GM12865 (cell line): ENCODE measurements at regions not wholly inside any gene's neighbourhood (a gene's known extent, or its start where the extent isn't known, plus 50 kb on each side); places are given as distances from the start of the nearest gene placed in this dataset.

Experiments
- DNase-seq: peaks from one replicate; pipeline ENCODE4 v3.0.0; 2010; ENCODE audit warnings: low read depth
- H3K4me3 ChIP-seq: 2 replicates; pipeline ENCODE4 v1.5.1; 2011; ENCODE audit warnings: mild to moderate bottlenecking, low read depth, low read length, control low read depth
- CTCF ChIP-seq: IDR thresholded peaks from 2 replicates; pipeline ENCODE4 v1.5.1; 2011; ENCODE audit warnings: low read length, control low read depth, low read depth, inconsistent platforms; ENCODE audit not compliant: insufficient read depth; ENCODE audit errors: missing control alignments

GRCh38 chr7:98459529-98459928 lies 58.6 kb upstream of the BAIAP2L1 start:
- DNase-seq: no peak
- TF ChIP-seq CTCF: no peak
- no peak overlapping the region for H3K4me3 ChIP-seq

- no peak for DNase-seq
- TF ChIP-seq CTCF: no peak
- H3K4me3 ChIP-seq: no peak overlapping the region
Observed at GRCh38 chr7:98458090-98458875, 57.4 kb upstream of the BAIAP2L1 start.

DNA sequence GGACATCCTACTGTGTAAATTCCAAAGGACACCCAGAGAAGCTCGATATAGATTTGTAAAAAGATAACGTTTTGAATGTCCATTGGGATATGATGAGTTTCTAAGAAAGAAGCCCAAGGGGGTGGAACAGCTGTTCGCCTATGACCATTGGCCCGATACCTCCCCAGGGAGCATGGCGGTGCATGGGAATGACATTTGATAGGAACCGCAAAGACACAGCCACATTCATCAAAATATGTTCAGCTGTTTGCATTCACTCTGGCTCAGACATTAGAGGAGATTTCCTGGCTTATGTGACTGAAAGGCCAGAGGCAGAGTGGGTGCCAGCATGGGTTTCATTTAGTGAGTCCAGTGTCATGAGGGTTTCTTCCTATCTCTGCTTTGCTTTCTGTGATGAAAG lies 56.0 kb upstream of the BAIAP2L1 start:
- no peak for TF ChIP-seq CTCF
- DNase-seq: no peak
- H3K4me3 ChIP-seq: no peak overlapping the region

DNA sequence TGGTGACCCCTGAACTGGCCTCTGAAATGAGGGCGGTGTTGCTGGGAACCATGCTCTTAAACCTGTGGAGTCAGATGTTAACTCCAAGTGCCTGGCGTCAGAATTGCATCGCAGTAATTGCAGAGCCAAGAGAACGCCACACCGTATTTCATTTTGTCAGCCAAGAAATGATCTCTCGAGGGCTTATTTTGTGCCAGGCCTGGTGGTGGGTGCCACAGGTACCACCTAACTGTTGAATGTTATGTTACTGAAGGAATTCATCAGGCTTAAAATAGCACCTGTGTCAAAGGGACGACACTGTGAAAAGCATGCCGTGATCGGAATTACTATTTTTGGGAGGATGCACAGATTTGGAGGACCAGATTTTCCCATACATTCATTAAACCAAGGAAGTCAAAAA lies 51.9 kb upstream of the BAIAP2L1 start:
- DNase-seq: no peak
- H3K4me3 ChIP-seq: no peak overlapping the region
- TF ChIP-seq CTCF: no peak
